GM18505 (cell line): ENCODE measurements at regions not wholly inside any gene's neighbourhood (a gene's known extent, or its start where the extent isn't known, plus 50 kb on each side); places are given as distances from the start of the nearest gene placed in this dataset.

Experiments
- ATAC-seq: cut with Tn5 transposase; IDR thresholded peaks from one replicate; pipeline ENCODE4 v1.9.1; 2021; ENCODE audit not compliant: unreplicated experiment
- POLR2A ChIP-seq: IDR thresholded peaks from 4 replicates; pipeline ENCODE4 v1.6.1; 2011; ENCODE audit warnings: borderline replicate concordance; ENCODE audit not compliant: insufficient read depth, insufficient read length; ENCODE audit errors: extremely low read depth

- no peak for ATAC-seq
- no peak for TF ChIP-seq POLR2A
These were observed 622.0 kb upstream of the KCNMB2 start for GRCh38 chr3:177914224-177914623.

DNA sequence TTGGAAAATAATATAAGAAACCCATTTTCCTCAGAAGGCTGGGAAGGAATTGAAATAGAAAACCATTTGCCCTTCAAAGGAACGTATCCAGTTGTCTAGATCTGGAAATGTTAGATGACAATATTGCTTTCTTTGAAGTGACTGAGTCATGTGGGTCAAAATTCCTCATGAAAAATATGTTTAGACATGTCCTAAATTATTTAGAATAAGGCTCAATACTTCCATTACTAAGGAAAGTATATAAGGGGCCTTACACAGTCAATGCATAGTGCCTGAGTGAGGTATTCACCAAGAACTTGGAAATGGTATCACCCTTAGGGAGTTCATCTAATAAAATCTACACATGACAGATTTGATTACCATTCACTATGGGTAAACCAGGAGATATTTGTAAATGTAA lies 619.8 kb upstream of the KCNMB2 start:
- no peak for ATAC-seq
- TF ChIP-seq POLR2A: no peak

DNA sequence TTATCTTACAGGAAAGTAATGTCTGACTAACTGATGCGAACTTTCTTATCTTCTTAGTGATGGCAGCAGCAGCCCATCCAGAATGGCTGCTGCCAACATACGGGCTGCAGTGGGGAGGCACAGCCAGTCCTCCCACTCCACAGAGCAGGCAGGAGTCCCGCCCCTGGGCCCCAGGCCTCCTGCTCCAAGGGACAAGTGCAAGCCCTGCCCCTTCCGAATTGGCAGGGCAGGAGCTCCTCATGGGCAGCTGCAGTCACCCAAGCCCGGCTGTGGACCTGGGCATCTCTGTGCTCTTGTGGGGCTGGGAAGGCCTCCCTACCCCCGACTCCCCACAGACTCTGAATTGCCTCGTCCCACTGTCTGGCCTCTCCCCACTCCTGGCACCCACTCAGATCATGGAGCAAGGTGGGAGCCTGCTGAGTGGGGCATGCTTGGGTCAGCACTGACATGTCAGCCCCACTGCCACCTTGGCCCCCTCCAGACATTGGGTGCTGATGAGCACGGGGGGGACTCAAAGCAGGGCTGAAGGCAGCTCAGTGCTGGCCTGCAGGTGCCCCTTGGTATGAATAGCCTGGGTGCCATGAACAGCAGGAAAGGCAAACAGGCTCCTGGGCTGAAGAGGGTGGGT lies 618.9 kb upstream of the KCNMB2 start:
- TF ChIP-seq POLR2A: no peak
- ATAC-seq: no peak

DNA sequence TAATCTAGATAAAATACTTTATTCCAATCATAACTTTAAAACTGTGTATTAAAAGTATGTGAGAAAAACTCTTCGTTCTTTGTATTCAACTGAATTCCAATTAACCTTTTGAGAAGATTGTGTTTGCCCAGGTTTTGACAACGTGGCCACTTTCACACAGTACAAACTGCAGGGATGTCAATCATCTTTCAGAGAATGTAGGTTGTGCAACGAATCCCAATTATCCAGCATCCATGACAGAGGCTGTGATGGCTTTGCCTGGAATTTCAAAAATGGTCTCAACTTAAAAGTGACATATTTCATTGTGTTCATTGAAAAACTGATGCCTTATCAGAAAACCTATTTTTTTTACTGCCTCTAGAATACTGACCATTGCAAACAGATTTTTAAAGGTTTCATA lies 615.1 kb upstream of the KCNMB2 start:
- TF ChIP-seq POLR2A: no peak
- no peak for ATAC-seq

DNA sequence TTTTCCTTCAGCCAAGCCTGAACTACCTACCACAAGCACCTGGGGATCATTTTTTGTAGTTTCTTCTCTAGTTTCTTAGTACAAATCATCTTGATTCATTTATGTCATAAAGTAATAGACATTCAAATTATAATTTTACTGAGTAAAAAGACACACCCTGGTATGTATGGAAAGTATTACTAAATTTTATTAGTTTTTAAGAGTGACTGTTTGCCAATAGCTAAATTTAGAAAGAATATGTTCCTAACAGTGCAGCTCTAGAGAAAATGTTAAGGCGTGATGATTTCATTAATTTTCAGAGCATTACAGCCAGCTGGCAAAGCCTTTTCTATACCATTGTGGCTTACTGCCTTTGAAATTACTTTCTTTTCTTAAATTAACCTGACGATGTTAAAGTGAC lies 612.0 kb upstream of the KCNMB2 start:
- ATAC-seq: no peak
- no peak for TF ChIP-seq POLR2A

- ATAC-seq: no peak
These were observed 607.9 kb upstream of the KCNMB2 start for GRCh38 chr3:177928172-177928873.

DNA sequence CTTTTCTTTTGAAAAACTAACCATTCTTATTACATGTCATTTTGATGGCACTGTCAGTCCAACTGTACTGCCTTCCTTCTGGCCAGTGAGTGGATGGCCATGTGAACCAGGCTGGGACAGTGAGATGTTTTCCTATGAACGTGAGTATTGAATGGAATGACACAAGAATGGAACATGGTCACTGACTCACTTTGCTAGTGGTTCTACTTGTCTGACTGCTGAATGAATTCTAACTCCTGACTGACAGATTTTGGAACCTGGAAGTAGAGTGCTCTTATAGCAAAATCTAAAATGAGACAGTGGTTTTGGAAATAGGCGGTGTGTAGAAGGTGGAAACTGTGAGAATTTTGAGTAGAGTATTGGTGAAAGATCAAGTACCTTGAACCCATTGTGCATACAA lies 606.9 kb upstream of the KCNMB2 start:
- ATAC-seq: no peak
- no peak for TF ChIP-seq POLR2A

More at GRCh38 chr3:177928172-177928873, 607.9 kb upstream of the KCNMB2 start:
- no peak for TF ChIP-seq POLR2A

DNA sequence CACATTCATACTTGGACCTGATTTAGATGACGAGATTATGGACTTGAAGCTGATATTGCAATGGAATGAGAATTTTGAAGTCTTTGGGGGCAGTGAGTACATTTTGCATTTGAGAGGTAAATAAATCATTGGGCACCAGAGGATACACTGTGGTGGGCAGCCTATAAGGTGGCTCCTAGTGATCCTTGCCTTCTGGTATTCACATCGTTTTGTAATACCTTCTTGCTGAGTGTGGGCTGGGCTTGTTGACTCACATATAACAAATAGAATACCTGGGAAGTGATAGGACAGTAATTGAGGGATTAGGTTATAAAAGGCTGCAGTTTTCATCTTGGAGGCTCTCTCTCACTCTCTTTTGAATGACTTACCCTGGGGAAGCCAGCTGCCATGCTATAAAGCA lies 605.5 kb upstream of the KCNMB2 start:
- TF ChIP-seq POLR2A: no peak
- ATAC-seq: no peak

DNA sequence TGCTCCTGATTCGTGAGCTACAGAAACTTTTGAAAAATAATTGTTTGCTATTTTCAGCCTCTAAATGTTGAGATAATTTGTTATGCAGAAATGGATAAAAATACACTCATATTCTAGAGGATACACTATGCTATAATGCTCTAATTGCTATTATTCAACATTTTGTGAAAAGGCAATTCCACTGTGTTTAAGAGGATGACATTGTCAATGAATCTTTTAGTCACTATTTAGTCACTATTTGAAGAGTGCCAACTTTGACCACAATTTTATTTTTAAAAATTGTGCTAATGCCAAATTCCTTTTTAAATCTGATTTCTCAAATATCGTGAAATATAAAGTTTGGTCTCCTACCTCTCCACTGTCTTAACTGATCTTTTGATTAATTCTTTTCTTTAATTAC lies 604.9 kb upstream of the KCNMB2 start:
- ATAC-seq: no peak
- no peak for TF ChIP-seq POLR2A

DNA sequence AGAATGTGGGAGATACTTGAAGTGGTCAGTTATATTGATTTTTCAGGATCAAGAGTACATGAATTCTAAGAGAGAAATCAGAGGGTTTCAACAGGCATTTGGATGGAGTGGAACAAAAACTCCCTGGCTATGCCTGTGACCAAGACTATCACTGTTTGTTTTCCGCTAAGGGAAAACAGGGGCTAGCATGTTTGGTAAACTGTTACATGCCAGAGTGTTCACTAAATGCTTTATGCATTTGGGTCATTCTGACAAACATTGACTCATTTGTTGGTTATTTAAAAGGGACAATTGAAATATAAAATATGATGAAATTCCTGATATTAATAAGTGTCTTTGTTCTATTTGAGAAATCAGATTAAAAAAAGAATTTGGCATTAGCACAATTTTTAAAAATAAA lies 603.9 kb upstream of the KCNMB2 start:
- no peak for ATAC-seq

DNA sequence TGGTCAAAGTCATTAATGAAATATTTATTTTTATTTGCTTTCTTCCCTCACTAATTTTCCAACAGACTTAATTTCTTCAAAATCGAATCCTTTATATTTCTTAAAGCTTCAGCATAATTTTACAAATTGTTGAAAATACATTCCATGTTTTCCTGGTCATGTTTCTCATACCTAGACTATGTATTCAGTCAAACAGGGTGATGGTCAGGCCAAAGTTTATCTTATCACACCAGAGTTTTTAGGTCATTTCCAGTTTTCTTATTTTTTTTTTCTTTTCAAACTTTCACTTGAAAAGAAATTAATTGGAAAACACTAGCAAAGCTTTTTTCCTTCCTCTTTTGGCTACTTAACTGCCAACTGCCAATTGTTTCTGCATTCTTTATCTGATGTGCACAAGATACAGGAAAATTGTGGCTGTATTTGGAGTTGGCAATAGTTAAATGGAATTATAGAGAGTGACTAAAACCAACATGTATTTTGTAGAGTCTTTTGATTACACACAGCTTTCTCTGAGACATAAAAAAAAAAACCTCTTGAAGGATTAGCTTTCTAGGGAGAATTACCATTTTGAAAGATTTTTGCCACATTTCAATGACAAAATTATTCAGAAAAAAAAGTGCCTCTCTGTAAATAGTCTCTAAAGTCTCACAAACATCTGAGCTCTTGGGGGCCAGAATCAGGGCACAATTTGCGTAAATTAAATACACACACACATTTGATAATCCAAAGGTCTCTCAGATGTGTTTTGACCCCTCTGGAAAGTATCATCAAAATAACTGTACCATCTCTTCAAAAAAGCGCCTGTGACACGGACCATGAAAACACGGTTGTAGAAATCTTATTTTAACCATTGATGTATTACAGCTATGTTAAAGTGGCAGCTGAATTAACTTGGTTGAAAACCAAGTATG lies 603.2 kb upstream of the KCNMB2 start:
- TF ChIP-seq POLR2A: no peak
- ATAC-seq: no peak

More for the DNA sequence above, 603.9 kb upstream of the KCNMB2 start:
- no peak for TF ChIP-seq POLR2A

DNA sequence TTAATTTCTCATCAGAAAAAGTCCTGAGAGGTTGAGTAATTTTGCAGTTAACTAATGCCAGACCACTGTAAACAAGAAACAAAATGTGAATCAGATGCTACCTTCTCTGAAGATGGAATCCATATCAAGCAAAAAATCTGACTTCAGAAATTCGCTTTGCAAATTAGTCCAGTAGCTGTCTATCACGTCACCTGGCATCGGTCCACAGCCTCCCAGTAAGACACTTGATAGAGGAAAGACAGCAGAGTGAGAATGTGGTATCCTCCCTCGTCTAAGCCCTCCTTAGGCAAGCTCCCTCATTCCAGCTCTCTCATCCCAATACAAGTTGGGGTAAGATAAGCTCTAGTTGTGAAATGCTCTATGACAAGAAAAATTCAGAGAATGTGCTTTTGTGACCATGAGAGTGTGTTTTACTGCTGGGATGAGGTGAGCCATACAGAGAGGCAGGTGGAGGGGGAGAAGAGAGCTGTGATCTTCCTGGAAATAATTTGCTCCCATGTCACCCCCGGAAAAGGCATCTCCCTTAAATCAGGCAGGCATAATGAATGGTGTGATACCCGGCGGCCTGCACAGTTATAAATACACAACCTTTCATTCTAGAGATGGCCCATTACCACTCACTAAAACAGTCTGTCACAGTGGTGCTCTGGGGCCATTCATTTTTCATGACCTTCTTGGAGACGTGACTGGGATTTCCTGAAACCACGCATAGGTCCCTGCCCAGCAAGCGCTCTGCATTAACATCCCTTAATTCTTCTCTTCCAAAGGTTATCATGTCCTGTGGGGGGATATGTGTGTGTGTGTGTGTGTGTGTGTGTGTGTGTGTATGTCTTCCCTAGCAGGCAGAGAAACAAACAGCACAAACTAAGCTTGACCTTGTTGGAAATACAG lies 602.0 kb upstream of the KCNMB2 start:
- no peak for ATAC-seq
- TF ChIP-seq POLR2A: no peak

DNA sequence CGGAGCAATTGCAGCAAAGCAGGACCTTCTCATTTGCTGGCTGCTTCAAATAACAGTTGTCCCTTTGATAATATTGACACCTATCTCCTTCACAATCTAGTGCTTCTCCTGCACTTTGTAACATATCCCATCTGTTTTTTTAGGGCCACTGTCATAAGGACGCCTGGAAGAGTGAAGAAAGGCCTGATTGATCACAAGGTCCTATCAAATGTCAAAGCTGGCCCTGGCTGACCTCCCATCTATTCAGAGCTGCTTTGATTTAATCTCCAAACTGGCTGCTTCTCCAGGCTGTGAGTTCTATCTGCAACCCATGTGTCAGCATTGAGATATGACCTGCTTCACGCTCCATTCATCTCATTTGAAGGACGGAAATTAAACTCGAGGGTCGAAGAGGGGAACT lies 601.2 kb upstream of the KCNMB2 start:
- no peak for ATAC-seq
- TF ChIP-seq POLR2A: no peak
